Keratinocyte (primary cell): ENCODE measurements at regions not wholly inside any gene's neighbourhood (a gene's known extent, or its start where the extent isn't known, plus 50 kb on each side); places are given as distances from the start of the nearest gene placed in this dataset.

Experiments
- CTCF ChIP-seq, 3 experiments: IDR thresholded peaks in 1 of 3; conservative IDR thresholded peaks in 1 of 3; optimal IDR thresholded peaks in 1 of 3; 2 replicates in 2 of 3; 3 replicates in 1 of 3; pipeline versions ENCODE3 to v1.5.1; 2011; ENCODE audit warnings: low read length in 3 of 3, mild to moderate bottlenecking in 3 of 3, moderate library complexity in 2 of 3, control low read depth in 1 of 3, inconsistent platforms in 1 of 3; ENCODE audit not compliant: insufficient read depth in 2 of 3; ENCODE audit errors: extremely low read depth in 1 of 3
- EZH2 ChIP-seq: IDR thresholded peaks from one replicate; pipeline ENCODE4 v1.6.1; 2012; ENCODE audit warnings: inconsistent platforms, mild to moderate bottlenecking, low read length, moderate library complexity

- no peak for TF ChIP-seq CTCF (optimal IDR thresholded peaks at IDR 0.05 in 1 of 3, IDR thresholded peaks at IDR 0.05 in 1 of 3, conservative IDR thresholded peaks at IDR 0.05 in 1 of 3; ENCODE audit: extremely low read depth in 1 of 3, insufficient read depth in 2 of 3, low read length in 3 of 3)
- no peak for TF ChIP-seq EZH2
Observed at GRCh38 chr2:20147351-20147750, 77.6 kb downstream of the SDC1 start.
